M059J (cell line): ENCODE measurements at regions not wholly inside any gene's neighbourhood (a gene's known extent, or its start where the extent isn't known, plus 50 kb on each side); places are given as distances from the start of the nearest gene placed in this dataset.
A peak's percentile ranks its signal among the peaks of the same experiment; 100 is the strongest.

ENCODE experiments used
- DNase-seq: peaks from one replicate; pipeline ENCODE4 v3.0.0-alpha.2; 2012; ENCODE audit warnings: low read depth

- no peak for DNase-seq
Measured at GRCh38 chr13:104008075-104008474, 941.9 kb upstream of the SLC10A2 start.

- peak; percentile 94 for DNase-seq
Measured at GRCh38 chr13:104006625-104007075, 940.4 kb upstream of the SLC10A2 start.

DNA sequence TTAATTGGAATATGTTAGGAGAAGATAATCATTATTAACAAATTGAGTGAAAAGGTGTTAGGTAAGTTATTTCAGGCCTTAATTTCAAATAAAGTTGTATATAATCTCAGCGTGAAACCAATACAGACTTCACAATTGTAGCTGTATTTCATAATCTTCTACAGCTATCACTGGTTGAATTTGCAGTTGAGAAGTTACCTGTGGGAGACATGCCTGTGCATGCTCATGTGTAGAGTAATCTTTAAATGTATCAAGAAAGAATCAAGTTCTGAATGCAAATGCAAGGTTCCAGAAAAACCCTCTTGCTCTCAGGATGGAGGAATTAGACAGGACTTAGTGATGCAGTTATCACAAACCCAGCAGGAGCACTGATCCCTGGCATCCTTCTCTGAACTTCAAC is 938.4 kb upstream of the SLC10A2 start:
- DNase-seq, result no peak

DNA sequence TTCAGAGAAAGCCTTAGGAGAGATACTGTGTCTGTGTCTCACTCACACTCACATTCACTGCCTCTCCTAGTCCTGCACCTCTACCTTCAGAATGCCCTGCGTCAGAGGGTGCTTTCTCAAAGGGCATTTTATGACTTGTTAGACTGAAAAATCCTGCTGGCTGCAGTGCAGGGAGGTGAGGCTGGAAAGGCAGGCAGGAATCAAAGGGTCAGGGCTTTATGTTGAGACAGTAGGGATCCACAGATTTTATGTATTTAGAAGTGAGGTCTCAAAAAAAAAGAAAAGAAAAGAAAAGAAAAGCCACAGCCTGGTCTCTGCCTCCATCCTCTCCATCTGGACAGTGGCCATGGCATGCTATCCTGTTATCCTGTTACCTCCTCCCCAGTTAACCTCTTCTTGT is 936.0 kb upstream of the SLC10A2 start:
- DNase-seq, result no peak

GRCh38 chr13:104001766-104002165 is 935.5 kb upstream of the SLC10A2 start:
- DNase-seq, result no peak

- DNase-seq, result peak; percentile 55
Measured at GRCh38 chr13:103996733-103997132, 930.5 kb upstream of the SLC10A2 start.

- peak; percentile 42 for DNase-seq
Measured at GRCh38 chr13:103983948-103984347, 917.7 kb upstream of the SLC10A2 start.

GRCh38 chr13:103976371-103976770 is 910.2 kb upstream of the SLC10A2 start:
- DNase-seq, result no peak

GRCh38 chr13:103973740-103974139 is 907.5 kb upstream of the SLC10A2 start:
- no peak for DNase-seq

DNA sequence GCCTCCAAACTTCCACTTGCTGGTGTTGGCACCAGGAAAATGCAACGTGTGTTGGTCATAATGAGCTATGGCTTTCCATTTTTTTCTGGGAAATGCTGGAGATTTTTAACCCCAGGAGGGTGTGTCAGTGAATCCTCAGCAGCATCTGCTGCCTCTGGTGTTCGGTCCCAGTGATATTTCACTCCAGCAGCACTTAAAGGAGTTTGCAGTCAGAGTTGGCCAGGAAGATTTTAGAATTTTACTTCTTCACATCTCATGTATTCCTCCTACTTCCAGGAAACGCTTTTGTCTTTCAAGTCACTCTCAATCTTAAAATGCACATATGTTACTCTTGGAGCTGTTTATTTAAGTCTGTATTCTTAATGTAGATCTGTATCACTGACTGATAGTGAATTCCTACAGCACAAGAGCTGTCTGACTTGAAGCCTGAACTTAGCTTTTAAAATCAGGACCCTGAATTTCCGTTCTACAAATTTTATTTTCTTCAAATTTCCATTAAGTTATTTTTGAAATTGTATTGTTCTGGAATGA is 903.4 kb upstream of the SLC10A2 start:
- no peak for DNase-seq

- peak; percentile 40 for DNase-seq
Measured at GRCh38 chr13:103965506-103966243, 899.5 kb upstream of the SLC10A2 start.

DNA sequence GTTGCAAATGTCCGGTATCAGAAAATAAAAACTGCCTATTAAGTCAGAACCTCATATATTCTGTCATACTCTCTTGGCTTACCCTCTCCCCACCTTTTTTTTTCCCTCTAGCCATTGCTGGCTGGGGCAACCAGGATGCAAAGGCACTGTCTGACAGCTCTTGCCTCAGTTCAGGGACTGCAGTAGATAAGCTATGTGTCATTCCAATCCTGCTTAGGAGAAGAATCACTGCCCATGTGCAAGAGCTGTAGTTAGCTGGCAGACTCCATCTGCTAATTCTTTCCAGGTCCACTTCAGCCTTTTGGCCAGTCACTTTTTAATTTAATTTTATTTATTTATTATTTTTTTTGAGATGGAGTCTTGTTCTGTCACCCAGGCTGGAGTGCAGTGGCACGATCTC is 895.6 kb upstream of the SLC10A2 start:
- peak; percentile 32 for DNase-seq

DNA sequence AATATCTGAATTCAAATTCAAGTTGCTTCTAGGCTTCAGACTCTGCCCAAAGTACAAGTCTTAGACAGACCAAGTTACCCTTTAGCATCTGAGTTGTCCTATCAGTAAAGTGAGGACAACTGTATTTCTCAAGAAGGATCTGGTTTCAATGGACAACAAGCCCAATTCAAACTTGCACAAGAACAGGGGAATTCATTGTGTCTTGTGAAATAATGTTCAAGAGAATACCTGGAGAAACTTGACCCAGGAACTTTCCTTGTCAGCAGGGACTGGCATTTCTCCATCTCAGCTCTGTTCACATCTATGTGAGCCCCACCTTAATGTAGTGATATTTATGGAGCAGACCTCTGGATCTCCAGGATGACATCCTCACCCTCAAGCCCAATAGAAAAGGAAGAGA is 894.9 kb upstream of the SLC10A2 start:
- DNase-seq, result no peak

GRCh38 chr13:103960001-103960400 is 893.8 kb upstream of the SLC10A2 start:
- DNase-seq, result no peak

DNA sequence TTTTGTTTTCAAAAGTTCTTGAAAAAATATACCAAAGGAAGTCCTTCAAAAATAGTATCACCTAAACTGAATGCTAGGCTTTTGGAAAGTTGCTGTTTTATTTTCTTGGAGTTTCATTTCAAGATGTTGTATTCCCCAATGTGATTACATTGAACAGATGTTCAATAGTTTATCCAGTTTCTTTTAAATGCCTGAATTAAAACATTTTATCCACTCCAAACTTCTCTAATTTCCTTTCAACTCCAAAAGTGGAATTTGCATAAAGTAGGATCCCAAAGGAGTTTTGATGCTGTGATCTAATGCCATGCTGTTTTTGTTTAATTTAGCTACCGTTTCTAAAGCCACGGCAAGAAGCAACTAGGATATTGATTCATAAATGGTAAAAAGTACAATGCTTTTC is 892.5 kb upstream of the SLC10A2 start:
- DNase-seq, result no peak

DNA sequence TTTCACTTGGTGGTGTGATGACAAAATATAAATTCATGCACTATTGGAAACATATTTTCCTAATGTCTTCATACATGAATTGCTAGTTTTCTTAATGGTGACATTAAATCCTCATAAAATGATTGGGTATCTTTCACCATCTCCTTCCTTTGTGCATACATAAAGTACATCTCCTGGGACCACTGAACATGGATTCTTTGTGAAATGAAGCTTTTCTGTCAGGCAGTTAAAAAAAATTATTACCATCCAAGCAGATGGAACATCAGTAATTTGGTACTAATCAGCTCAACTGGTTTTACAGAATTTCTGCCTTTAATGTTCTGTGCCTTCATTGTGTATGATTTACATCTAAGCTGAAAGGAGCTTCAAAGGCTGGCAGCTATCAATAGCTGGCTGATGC is 891.7 kb upstream of the SLC10A2 start:
- DNase-seq, result no peak

GRCh38 chr13:103953859-103954258 is 887.6 kb upstream of the SLC10A2 start:
- no peak for DNase-seq

DNA sequence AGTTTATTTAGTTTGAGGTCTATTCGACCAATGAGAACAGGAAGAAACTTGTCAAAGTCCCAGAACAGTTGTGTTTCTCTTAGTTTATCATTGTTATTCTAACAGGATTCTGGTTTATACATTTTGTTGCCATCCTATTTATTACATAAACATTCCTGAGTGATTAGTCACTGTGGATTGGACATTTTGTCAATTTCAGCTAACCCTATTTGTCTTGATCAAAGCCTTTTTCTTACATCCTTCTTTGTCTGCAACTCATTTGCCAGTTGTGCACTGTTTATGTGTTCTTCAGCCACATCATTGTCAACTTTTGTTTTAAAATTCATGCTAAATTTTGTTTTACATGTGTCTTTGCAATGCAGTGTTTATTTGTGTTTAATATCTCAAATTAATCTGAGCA is 886.0 kb upstream of the SLC10A2 start:
- DNase-seq, result no peak

DNA sequence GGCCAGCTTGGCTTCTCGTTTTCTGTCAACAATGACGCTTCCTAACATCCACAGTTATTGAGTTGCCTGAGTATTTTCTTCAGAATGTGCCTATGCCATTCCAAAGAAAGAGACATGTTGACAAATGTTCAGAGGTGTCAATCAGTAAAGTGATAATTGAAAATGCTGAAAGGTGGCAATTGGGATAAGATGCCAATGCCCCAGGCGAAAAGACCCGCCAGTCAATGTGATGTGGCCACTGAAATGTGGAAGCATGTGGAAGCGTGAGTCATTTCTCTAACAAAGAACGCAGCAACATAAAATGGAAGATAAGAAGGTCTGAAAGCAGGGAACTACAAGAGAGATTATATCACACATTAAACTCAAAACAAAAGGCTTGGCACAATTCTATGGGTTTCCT is 882.2 kb upstream of the SLC10A2 start:
- peak; percentile 53 for DNase-seq

DNA sequence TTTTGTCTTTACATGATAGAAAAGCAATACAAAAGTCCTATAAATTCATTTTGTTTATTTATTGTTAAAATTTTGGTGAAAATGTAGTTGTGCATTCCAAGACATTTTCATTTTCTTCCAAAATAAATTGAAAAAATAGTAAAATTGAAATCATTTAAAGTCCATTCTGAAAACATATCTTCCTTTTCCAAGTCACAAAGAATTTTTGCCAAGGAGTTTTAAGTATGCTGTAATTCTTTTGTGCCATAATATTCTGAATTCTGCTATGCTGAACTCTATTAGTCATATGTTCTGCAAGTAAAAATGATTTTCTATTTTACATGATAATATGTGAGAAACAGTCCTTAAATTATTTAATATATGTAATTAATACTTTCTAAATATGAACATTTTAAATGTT is 879.6 kb upstream of the SLC10A2 start:
- DNase-seq, result no peak

- no peak for DNase-seq
Measured at GRCh38 chr13:103941506-103942140, 875.4 kb upstream of the SLC10A2 start.

GRCh38 chr13:103935117-103935516 is 868.9 kb upstream of the SLC10A2 start:
- DNase-seq, result no peak

DNA sequence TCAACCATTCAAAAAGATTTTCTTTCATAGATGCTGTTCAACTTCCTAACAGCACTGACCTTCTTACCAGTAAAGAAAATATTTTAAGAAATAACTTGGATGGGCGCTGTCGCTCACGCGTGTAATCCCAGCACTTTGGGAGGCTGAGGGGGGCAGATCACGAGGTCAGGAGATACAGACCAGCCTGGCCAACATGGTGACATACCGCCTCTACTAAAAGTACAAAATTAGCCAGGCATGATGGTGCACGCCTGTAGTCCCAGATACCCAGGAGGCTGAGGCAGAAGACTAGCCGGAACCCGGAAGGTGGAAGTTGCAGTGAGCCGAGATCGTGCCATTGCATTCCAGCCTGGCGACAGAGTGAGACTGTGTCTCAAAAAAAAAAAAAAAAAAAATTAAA is 865.7 kb upstream of the SLC10A2 start:
- DNase-seq, result no peak
